NT2/D1 (cell line): ENCODE measurements at regions not wholly inside any gene's neighbourhood (a gene's known extent, or its start where the extent isn't known, plus 50 kb on each side); places are given as distances from the start of the nearest gene placed in this dataset.
"Not testable (repeated sequence)": the region's sequence is repeated elsewhere in the genome, so short reads cannot be mapped to it uniquely, and the experiment has no call there.

ENCODE experiments used
- DNase-seq: peaks from one replicate; pipeline ENCODE4 v3.0.0-alpha.2; 2011; ENCODE audit warnings: low read depth, low spot score
- H3K27me3 ChIP-seq: 2 replicates; pipeline ENCODE4 v1.6.0; 2011; ENCODE audit warnings: mild to moderate bottlenecking; ENCODE audit not compliant: insufficient read length, insufficient read depth
- H3K36me3 ChIP-seq: 2 replicates; pipeline ENCODE4 v1.6.1; 2011; ENCODE audit warnings: mild to moderate bottlenecking, low read length, mixed read lengths; ENCODE audit not compliant: insufficient read depth, insufficient read length
- H3K4me1 ChIP-seq: 2 replicates; pipeline ENCODE4 v1.5.1; 2011; ENCODE audit not compliant: insufficient read depth, insufficient read length
- H3K4me3 ChIP-seq: 2 replicates; pipeline ENCODE4 v1.5.1; 2011; ENCODE audit warnings: low read depth; ENCODE audit not compliant: insufficient read length
- H3K9ac ChIP-seq: 2 replicates; pipeline ENCODE4 v1.6.0; 2011; ENCODE audit warnings: low read depth; ENCODE audit not compliant: insufficient read length
- H3K9me3 ChIP-seq: 2 replicates; pipeline ENCODE4 v1.5.1; 2011; ENCODE audit warnings: mild to moderate bottlenecking, low read length; ENCODE audit not compliant: insufficient read depth
- SUZ12 ChIP-seq: IDR thresholded peaks from 2 replicates; pipeline ENCODE4 v1.6.1; 2011; ENCODE audit not compliant: insufficient read length, insufficient read depth; ENCODE audit errors: extremely low read depth
- YY1 ChIP-seq: IDR thresholded peaks from 2 replicates; pipeline ENCODE4 v1.6.1; 2011; ENCODE audit not compliant: insufficient read length, insufficient read depth
- ZNF274 ChIP-seq: IDR thresholded peaks from 2 replicates; pipeline ENCODE4 v1.6.1; 2011; ENCODE audit warnings: mild to moderate bottlenecking, low read depth, low read length

GRCh38 chr3:118127992-118128391 is 906.7 kb downstream of the IGSF11 start:
- Histone ChIP-seq H3K9ac (no peak overlapping the region), H3K4me3 (no peak overlapping the region), H3K9me3 (no peaks in the 10 kb centered on the region), H3K27me3 (no peaks in the 10 kb centered on the region), H3K4me1 (no peaks in the 10 kb centered on the region), H3K36me3 (no peaks in the 10 kb centered on the region)
- no peak for DNase-seq
- TF ChIP-seq SUZ12, result no peak
- TF ChIP-seq YY1, result no peak
- no peak for TF ChIP-seq ZNF274

- no peak for DNase-seq
- Histone ChIP-seq H3K36me3 (no peaks in the 10 kb centered on the region), H3K27me3 (no peaks in the 10 kb centered on the region), H3K4me1 (no peaks in the 10 kb centered on the region), H3K4me3 (no peak overlapping the region), H3K9me3 (no peaks in the 10 kb centered on the region), H3K9ac (no peak overlapping the region)
- no peak for TF ChIP-seq ZNF274
- no peak for TF ChIP-seq YY1
- no peak for TF ChIP-seq SUZ12
Observed at GRCh38 chr3:118128886-118129285, 905.8 kb downstream of the IGSF11 start.

- no peaks in the 10 kb centered on the region for H3K9me3 ChIP-seq
- H3K4me1 ChIP-seq, result no peaks in the 10 kb centered on the region
- H3K9ac ChIP-seq, result no peak overlapping the region
- DNase-seq, result no peak
- H3K36me3 ChIP-seq, result no peaks in the 10 kb centered on the region
- TF ChIP-seq YY1, result no peak
- no peak for TF ChIP-seq ZNF274
- no peak for TF ChIP-seq SUZ12
- H3K4me3 ChIP-seq, result no peak overlapping the region
- H3K27me3 ChIP-seq, result no peaks in the 10 kb centered on the region
Observed at GRCh38 chr3:118137778-118138177, 896.9 kb downstream of the IGSF11 start.

- Histone ChIP-seq H3K27me3 (no peaks in the 10 kb centered on the region), H3K9me3 (no peaks in the 10 kb centered on the region), H3K9ac (no peak overlapping the region), H3K36me3 (no peaks in the 10 kb centered on the region), H3K4me1 (peaks cover 3% of the 10 kb centered on the region), H3K4me3 (no peak overlapping the region)
- TF ChIP-seq YY1 (no peak), SUZ12 (no peak), ZNF274 (no peak)
- DNase-seq, result peak; percentile 15
Observed at GRCh38 chr3:118144919-118145318, 889.7 kb downstream of the IGSF11 start.

GRCh38 chr3:118146658-118147375 is 887.8 kb downstream of the IGSF11 start:
- Histone ChIP-seq H3K27me3 (no peaks in the 10 kb centered on the region), H3K4me1 (peaks cover 3% of the 10 kb centered on the region), H3K9ac (no peak overlapping the region), H3K9me3 (peaks cover 10% of the 10 kb centered on the region), H3K4me3 (no peak overlapping the region), H3K36me3 (no peaks in the 10 kb centered on the region)
- DNase-seq, result no peak
- TF ChIP-seq ZNF274 (no peak), SUZ12 (no peak), YY1 (no peak)

- Histone ChIP-seq H3K4me1 (no peaks in the 10 kb centered on the region), H3K36me3 (no peaks in the 10 kb centered on the region), H3K9ac (no peak overlapping the region), H3K4me3 (no peak overlapping the region), H3K9me3 (peaks cover 10% of the 10 kb centered on the region), H3K27me3 (no peaks in the 10 kb centered on the region)
- DNase-seq, result no peak
- TF ChIP-seq ZNF274 (no peak), SUZ12 (no peak), YY1 (no peak)
Observed at GRCh38 chr3:118151164-118151563, 883.5 kb downstream of the IGSF11 start.

GRCh38 chr3:118162627-118163588 is 871.7 kb downstream of the IGSF11 start:
- H3K9ac ChIP-seq, H3K36me3 ChIP-seq, H3K27me3 ChIP-seq, H3K4me1 ChIP-seq, DNase-seq, H3K4me3 ChIP-seq: not testable (repeated sequence)
- peaks cover 15% of the 10 kb centered on the region; the same call in 1 of the 2 replicates for H3K9me3 ChIP-seq
